ACC112 (cell line): ENCODE measurements at regions not wholly inside any gene's neighbourhood (a gene's known extent, or its start where the extent isn't known, plus 50 kb on each side); places are given as distances from the start of the nearest gene placed in this dataset.
"Not testable (repeated sequence)": the region's sequence is repeated elsewhere in the genome, so short reads cannot be mapped to it uniquely, and the experiment has no call there.

Experiments
- H2AFZ ChIP-seq: fragments of 200-600 bp; sonication (generic); one replicate; pipeline ENCODE4 v1.6.0; 2017; ENCODE audit warnings: antibody characterized with exemption, low read length; ENCODE audit not compliant: unreplicated experiment
- H3K27ac ChIP-seq: fragments of 200-600 bp; sonication (generic); 2 replicates; pipeline ENCODE4 v1.5.1; 2014; ENCODE audit warnings: low read depth, mild to moderate bottlenecking, antibody characterized with exemption, low read length, moderate library complexity
- H3K27me3 ChIP-seq: fragments of 200-600 bp; sonication (generic); 2 replicates; pipeline ENCODE4 v1.6.1; 2014; ENCODE audit warnings: mild to moderate bottlenecking, antibody characterized with exemption, low read length, moderate library complexity, mixed read lengths; ENCODE audit not compliant: insufficient read depth
- H3K36me3 ChIP-seq: fragments of 200-600 bp; sonication (generic); 2 replicates; pipeline ENCODE4 v1.6.1; 2016; ENCODE audit warnings: mild to moderate bottlenecking, antibody characterized with exemption, low read length, moderate library complexity, mixed read lengths; ENCODE audit not compliant: insufficient read depth
- H3K4me1 ChIP-seq: fragments of 200-600 bp; sonication (generic); one replicate; pipeline ENCODE4 v1.6.1; 2016; ENCODE audit warnings: low read length, mixed read lengths; ENCODE audit not compliant: insufficient read depth, unreplicated experiment, control insufficient read depth
- H3K4me3 ChIP-seq: fragments of 200-600 bp; sonication (generic); 2 replicates; pipeline ENCODE4 v1.5.1; 2014; ENCODE audit warnings: mild to moderate bottlenecking, low read depth, low read length
- H3K79me2 ChIP-seq: fragments of 200-600 bp; sonication (generic); one replicate; pipeline ENCODE4 v1.6.0; 2016; ENCODE audit warnings: low read length; ENCODE audit not compliant: control insufficient read depth, unreplicated experiment, insufficient read depth

DNA sequence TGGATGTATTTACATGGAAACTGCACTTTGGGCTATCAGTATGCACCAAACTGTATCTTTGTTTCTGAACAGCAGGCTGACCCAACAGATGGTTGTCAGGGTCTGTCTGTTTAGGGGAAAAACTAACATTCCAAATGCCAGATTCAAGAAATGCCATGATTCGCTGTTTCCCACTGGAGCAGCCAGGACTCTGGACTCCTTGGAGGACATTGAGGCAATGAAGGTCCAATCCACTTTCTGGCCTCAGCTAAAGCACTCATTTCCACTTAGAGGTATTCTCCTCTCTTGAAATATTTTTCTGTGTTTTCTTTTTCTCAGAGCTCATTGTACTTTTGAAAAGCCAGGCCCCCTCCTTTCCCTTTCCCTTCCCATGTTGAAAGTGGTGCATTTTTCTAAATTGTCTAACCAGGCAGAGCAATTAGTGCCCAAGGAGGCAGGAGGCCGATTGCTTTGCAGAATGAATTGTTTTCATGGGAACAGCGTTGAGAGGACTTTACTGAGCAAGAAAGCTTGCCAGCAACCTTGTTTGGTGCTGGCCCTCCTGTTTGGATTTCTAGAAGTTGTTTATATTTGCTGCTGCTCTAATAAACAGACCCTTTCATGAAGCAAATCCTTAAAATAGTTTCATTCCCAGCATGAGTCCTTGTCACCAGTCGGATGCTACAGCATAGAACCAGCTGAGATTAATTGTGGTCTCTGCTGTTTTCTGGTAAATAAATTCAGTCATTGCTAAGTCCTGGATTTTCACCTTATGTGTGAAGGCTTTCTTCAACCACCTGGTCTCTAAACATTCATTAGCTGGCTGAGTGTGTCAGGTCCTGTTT lies 132.8 kb upstream of the TAF11L2 start:
- Histone ChIP-seq H3K79me2 (no peaks in the 10 kb centered on the region), H3K27ac (no peak overlapping the region), H2AFZ (no peak overlapping the region), H3K4me3 (no peak overlapping the region), H3K36me3 (no peaks in the 10 kb centered on the region), H3K27me3 (no peaks in the 10 kb centered on the region), H3K4me1 (no peaks in the 10 kb centered on the region)

- Histone ChIP-seq H3K4me3 (no peak overlapping the region), H3K36me3 (no peaks in the 10 kb centered on the region), H3K4me1 (no peaks in the 10 kb centered on the region), H3K79me2 (no peaks in the 10 kb centered on the region), H3K27ac (no peak overlapping the region), H2AFZ (no peak overlapping the region), H3K27me3 (no peaks in the 10 kb centered on the region)
These were observed 132.3 kb upstream of the TAF11L2 start for GRCh38 chr5:17365811-17366138.

DNA sequence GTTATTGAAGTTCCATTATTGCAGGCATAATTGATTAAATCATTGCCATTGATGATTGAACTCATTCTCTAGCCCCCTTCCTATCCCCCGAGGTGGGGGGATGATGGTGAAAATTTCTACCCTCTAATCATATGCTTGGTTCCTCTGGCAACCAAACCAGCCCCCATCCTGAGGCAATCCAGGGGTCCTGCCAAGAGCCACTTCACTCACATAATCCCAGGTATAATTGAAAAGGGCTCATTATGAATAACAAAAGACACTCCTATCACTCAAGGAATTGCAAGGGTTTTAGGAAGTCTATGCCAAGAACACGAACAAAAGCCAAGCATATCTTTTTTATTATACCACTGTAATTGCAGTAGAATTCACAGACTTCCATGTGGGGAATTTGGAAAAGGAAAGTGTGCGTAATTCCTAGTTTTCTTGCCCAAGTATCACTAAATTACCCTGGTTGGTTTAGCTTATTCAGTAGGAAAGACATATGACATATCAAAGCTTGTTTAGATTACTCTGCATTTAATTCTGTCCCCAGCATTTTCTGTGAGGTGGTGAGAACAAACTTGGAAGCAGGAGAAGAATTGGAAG lies 130.7 kb upstream of the TAF11L2 start:
- Histone ChIP-seq H3K27me3 (no peaks in the 10 kb centered on the region), H3K79me2 (no peaks in the 10 kb centered on the region), H3K36me3 (no peaks in the 10 kb centered on the region), H3K4me3 (no peak overlapping the region), H3K4me1 (no peaks in the 10 kb centered on the region), H3K27ac (no peak overlapping the region), H2AFZ (no peak overlapping the region)

DNA sequence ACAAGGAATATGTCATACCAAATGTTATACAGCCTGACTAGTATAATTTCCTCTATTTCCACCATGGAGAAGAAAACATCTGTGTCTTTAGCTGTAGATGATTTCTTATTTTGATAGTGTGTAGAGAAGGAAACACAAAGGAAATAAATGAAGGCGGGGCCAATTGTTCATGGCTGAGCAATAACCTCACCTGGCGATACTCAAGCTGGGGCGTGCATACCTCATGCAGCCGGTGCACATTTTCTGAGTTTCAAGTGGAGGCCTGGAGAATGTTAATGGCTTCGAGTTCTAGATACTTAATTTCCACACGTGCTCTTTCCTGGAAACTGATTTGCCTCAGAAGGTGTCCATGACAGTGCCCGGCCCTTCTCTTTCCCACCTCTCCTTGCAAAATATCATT lies 127.4 kb upstream of the TAF11L2 start:
- Histone ChIP-seq H3K27ac (no peak overlapping the region), H2AFZ (no peak overlapping the region), H3K4me3 (no peak overlapping the region)

DNA sequence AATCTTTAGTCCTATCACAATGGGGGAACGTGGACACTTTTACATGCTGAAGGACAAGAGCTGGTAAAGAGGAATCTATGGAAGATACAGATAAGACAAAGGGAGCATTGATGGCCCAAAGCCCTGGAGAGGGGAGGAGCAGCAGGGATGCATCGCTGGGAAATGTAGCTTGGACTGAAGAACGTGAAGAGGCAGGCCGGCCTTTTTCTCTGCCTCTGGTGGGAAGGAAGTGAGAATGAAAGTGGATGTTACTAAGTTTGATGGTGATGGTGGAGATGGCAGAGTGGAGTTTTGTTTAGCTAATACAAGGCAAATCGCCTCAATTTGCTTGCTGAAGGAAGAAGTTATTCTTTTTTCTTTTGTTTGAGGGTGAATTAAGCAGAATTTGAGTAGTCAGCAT lies 124.6 kb upstream of the TAF11L2 start:
- peak overlapping the region; percentile 38 for H2AFZ ChIP-seq
- no peak overlapping the region for H3K4me3 ChIP-seq

More for the DNA sequence above, 127.4 kb upstream of the TAF11L2 start:
- H3K79me2 ChIP-seq: no peaks in the 10 kb centered on the region
- H3K27me3 ChIP-seq: no peaks in the 10 kb centered on the region
- H3K36me3 ChIP-seq: no peaks in the 10 kb centered on the region
- H3K4me1 ChIP-seq: peaks cover 11% of the 10 kb centered on the region

GRCh38 chr5:17373814-17374556 lies 124.0 kb upstream of the TAF11L2 start:
- Histone ChIP-seq H3K27ac (no peak overlapping the region), H2AFZ (no peak overlapping the region), H3K27me3 (no peaks in the 10 kb centered on the region)

More for the DNA sequence above, 124.6 kb upstream of the TAF11L2 start:
- no peaks in the 10 kb centered on the region for H3K27me3 ChIP-seq
- no peaks in the 10 kb centered on the region for H3K36me3 ChIP-seq
- peaks cover 17% of the 10 kb centered on the region for H3K4me1 ChIP-seq
- H3K79me2 ChIP-seq: no peaks in the 10 kb centered on the region
- H3K27ac ChIP-seq: no peak overlapping the region

GRCh38 chr5:17374973-17375742 lies 122.9 kb upstream of the TAF11L2 start:
- Histone ChIP-seq H3K4me1 (peaks cover 30% of the 10 kb centered on the region), H3K27me3 (no peaks in the 10 kb centered on the region), H3K4me3 (peak overlapping the region; percentile 39; the same call in 1 of the 2 replicates), H3K36me3 (no peaks in the 10 kb centered on the region), H2AFZ (peak overlapping the region; percentile 31), H3K27ac (no peak overlapping the region), H3K79me2 (no peaks in the 10 kb centered on the region)

More at GRCh38 chr5:17373814-17374556, 124.0 kb upstream of the TAF11L2 start:
- Histone ChIP-seq H3K4me1 (peaks cover 23% of the 10 kb centered on the region), H3K79me2 (no peaks in the 10 kb centered on the region), H3K4me3 (no peak overlapping the region), H3K36me3 (no peaks in the 10 kb centered on the region)

DNA sequence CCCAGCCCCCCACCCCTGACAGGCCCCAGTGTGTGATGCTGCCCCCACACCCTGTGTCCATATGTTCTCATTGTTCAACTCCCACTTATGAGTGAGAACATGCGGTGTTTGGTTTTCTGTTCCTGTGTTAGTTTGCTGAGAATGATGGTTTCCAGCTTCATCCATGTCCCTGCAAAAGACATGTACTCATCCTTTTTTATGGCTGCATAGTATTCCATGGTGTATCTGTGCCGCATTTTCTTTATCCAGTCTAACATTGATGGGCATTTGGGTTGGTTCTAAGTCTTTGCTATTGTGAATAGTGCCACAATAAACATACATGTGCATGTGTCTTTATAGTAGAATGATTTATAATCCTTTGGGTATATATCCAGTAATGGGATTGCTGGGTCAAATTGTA lies 122.1 kb upstream of the TAF11L2 start:
- H3K36me3 ChIP-seq: not testable (repeated sequence)

DNA sequence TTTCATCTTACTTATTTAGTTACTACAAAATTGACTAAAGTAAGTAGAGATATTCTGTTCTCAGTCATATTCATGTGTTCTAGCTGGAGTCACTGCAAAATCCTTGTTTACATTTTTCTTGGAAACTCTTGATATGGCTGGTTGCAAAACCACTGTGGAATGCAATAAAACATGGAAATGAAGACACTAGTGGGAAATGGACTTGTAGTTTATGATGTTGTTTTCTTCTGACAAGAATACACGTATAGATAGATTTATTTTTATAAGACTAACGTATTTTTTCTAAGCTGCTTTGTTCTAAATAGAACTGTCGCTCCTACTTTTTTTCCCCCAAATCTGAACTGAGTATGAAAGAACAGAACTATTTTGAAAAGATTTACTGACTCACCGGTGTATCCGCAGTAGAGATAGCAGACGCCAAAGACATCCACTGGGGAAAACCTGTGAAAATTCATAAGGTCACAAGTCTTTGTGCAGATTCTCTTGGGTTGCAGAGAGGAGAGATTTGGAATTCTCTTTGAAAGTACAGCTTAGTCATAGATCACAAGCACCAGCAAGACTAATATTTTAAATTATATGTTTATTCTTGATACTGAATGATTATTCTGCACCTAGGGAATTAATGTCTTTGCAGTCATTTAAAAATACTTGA lies 119.6 kb upstream of the TAF11L2 start:
- Histone ChIP-seq H3K27ac (peak overlapping the region; percentile 27; the same call in 1 of the 2 replicates), H2AFZ (peak overlapping the region; percentile 23), H3K36me3 (no peaks in the 10 kb centered on the region), H3K79me2 (no peaks in the 10 kb centered on the region), H3K27me3 (no peaks in the 10 kb centered on the region), H3K4me3 (peak overlapping the region; percentile 53), H3K4me1 (peaks cover 30% of the 10 kb centered on the region)

More for the DNA sequence above, 122.1 kb upstream of the TAF11L2 start:
- H3K27ac ChIP-seq, H3K27me3 ChIP-seq, H2AFZ ChIP-seq, H3K4me3 ChIP-seq, H3K79me2 ChIP-seq: not testable (repeated sequence)
- H3K4me1 ChIP-seq: peaks cover 30% of the 10 kb centered on the region
